Loucy (cell line): ENCODE measurements at regions not wholly inside any gene's neighbourhood (a gene's known extent, or its start where the extent isn't known, plus 50 kb on each side); places are given as distances from the start of the nearest gene placed in this dataset.

Source experiments
- EZH2phosphoT487 ChIP-seq: fragments of 200-600 bp; IDR thresholded peaks from 2 replicates; pipeline ENCODE4 v1.6.1; 2018; ENCODE audit warnings: antibody characterized with exemption, mild to moderate bottlenecking, moderate library complexity, borderline replicate concordance
- TF ChIP-seq, protein P1 (sequence below): fragments of 200-600 bp; sonication (generic); conservative IDR thresholded peaks from 2 replicates; pipeline ENCODE4 v1.5.1; 2014; ENCODE audit warnings: mild to moderate bottlenecking, antibody characterized with exemption, low read length

DNA sequence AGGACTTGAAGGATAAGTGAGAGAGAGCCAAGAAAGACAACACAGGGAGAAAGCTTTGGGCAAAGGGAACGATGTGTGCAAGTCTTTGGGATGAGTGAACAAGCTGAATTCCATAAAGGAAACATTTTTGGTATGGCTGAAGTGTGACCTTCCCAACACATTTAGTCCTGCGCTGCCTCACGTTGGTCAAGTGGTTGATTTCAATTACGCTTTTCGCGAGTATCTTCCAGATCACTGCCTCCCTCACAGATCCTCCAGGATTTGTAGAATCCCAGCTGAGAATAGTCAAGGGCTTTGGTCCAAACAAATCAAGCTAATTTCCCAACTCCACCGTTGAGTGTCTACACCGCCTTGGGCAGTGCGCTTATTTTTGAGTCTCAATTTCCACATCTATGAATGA is 338.4 kb upstream of the ADAMTS9 start:
- TF ChIP-seq, protein P1, sequence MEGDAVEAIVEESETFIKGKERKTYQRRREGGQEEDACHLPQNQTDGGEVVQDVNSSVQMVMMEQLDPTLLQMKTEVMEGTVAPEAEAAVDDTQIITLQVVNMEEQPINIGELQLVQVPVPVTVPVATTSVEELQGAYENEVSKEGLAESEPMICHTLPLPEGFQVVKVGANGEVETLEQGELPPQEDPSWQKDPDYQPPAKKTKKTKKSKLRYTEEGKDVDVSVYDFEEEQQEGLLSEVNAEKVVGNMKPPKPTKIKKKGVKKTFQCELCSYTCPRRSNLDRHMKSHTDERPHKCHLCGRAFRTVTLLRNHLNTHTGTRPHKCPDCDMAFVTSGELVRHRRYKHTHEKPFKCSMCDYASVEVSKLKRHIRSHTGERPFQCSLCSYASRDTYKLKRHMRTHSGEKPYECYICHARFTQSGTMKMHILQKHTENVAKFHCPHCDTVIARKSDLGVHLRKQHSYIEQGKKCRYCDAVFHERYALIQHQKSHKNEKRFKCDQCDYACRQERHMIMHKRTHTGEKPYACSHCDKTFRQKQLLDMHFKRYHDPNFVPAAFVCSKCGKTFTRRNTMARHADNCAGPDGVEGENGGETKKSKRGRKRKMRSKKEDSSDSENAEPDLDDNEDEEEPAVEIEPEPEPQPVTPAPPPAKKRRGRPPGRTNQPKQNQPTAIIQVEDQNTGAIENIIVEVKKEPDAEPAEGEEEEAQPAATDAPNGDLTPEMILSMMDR, result no peak
- TF ChIP-seq EZH2phosphoT487, result no peak
